WTC11 (cell line): ENCODE measurements at regions not wholly inside any gene's neighbourhood (a gene's known extent, or its start where the extent isn't known, plus 50 kb on each side); places are given as distances from the start of the nearest gene placed in this dataset.

ENCODE experiments used
- ATAC-seq: fragments of 200-7000 bp; cut with Tn5 transposase; 2 replicates; pipeline ENCODE4 v1.10.0; 2021; ENCODE audit warnings: mild to moderate bottlenecking, moderate library complexity
- CTCF ChIA-PET: fragments of 300-600 bp; sonication (Branson Sonifier 250); formaldehyde crosslinking; loops from one replicate; lab custom pipeline; 2021; ENCODE audit warnings: antibody characterized with exemption; lab: Charles Lee
- POLR2A ChIA-PET: fragments of 350-600 bp; sonication (Branson Sonifier 250); formaldehyde crosslinking; loops from one replicate; lab custom pipeline; 2021; ENCODE audit warnings: antibody characterized with exemption; lab: Charles Lee
- DNase-seq: peaks from one replicate; pipeline ENCODE4 v3.0.0; 2021; ENCODE audit warnings: low spot score
- H3K27ac Mint-ChIP-seq: 2 replicates; pipeline ENCODE4 v1.8.0; 2021; ENCODE audit warnings: mixed read lengths
- H3K27me3 Mint-ChIP-seq: 2 replicates; pipeline ENCODE4 v1.8.0; 2021; ENCODE audit warnings: low read depth, mild to moderate bottlenecking, moderate library complexity, mixed read lengths
- H3K36me3 Mint-ChIP-seq: 2 replicates; pipeline ENCODE4 v1.8.0; 2021; ENCODE audit warnings: mixed read lengths
- H3K4me1 Mint-ChIP-seq: 2 replicates; pipeline ENCODE4 v1.8.0; 2022; ENCODE audit warnings: mixed read lengths
- H3K4me3 Mint-ChIP-seq: 2 replicates; pipeline ENCODE4 v1.8.0; 2021; ENCODE audit warnings: mild to moderate bottlenecking, moderate library complexity, mixed read lengths
- H3K9me3 Mint-ChIP-seq: 2 replicates; pipeline ENCODE4 v1.8.0; 2021; ENCODE audit warnings: mixed read lengths
- CBFB ChIP-seq: sonication (generic); formaldehyde crosslinking; IDR thresholded peaks from 2 replicates; pipeline ENCODE4 v1.8.1; 2022; ENCODE audit warnings: mild to moderate bottlenecking, low read depth, missing genetic modification reagents
- FOXJ3 ChIP-seq: sonication (generic); formaldehyde crosslinking; IDR thresholded peaks from 2 replicates; pipeline ENCODE4 v1.9.0; 2021; ENCODE audit warnings: missing genetic modification reagents, mild to moderate bottlenecking, borderline replicate concordance
- FOXK1 ChIP-seq: sonication (generic); formaldehyde crosslinking; IDR thresholded peaks from 2 replicates; pipeline ENCODE4 v1.8.0; 2022; ENCODE audit warnings: mild to moderate bottlenecking, moderate library complexity, missing genetic modification reagents
- JAZF1 ChIP-seq: fragments of 250-450 bp; sonication (Bioruptor Pico); IDR thresholded peaks from 2 replicates; pipeline ENCODE4 v1.9.0; 2021; ENCODE audit warnings: moderate library complexity, mild to moderate bottlenecking, inconsistent platforms
- NR3C1 ChIP-seq: sonication (generic); formaldehyde crosslinking; conservative IDR thresholded peaks from 2 replicates; pipeline ENCODE4 v1.8.1; 2023; ENCODE audit warnings: low read depth, mild to moderate bottlenecking, missing genetic modification reagents
- OVOL2 ChIP-seq: fragments of 250-450 bp; sonication (Bioruptor Pico); IDR thresholded peaks from 2 replicates; pipeline ENCODE4 v1.9.0; 2021; ENCODE audit warnings: mild to moderate bottlenecking, borderline replicate concordance
- RORB ChIP-seq: fragments of 250-450 bp; sonication (Bioruptor Pico); IDR thresholded peaks from 2 replicates; pipeline ENCODE4 v1.9.0; 2021; ENCODE audit warnings: mild to moderate bottlenecking
- SMAD4 ChIP-seq: sonication (generic); formaldehyde crosslinking; IDR thresholded peaks from 2 replicates; pipeline ENCODE4 v1.8.0; 2022; ENCODE audit warnings: mild to moderate bottlenecking, missing genetic modification reagents
- SP1 ChIP-seq: sonication (generic); formaldehyde crosslinking; conservative IDR thresholded peaks from 2 replicates; pipeline ENCODE4 v1.8.1; 2022; ENCODE audit warnings: missing genetic modification reagents
- ZNF219 ChIP-seq: sonication (generic); formaldehyde crosslinking; IDR thresholded peaks from 2 replicates; pipeline ENCODE4 v1.8.0; 2023; ENCODE audit warnings: missing genetic modification reagents, mild to moderate bottlenecking, borderline replicate concordance
- ZNF423 ChIP-seq: fragments of 250-450 bp; sonication (Bioruptor Pico); IDR thresholded peaks from 2 replicates; pipeline ENCODE4 v2.1.2; 2022; ENCODE audit warnings: mild to moderate bottlenecking, moderate library complexity
- TF ChIP-seq, protein P1 (sequence below): sonication (generic); formaldehyde crosslinking; IDR thresholded peaks from 2 replicates; pipeline ENCODE4 v1.8.1; 2023; ENCODE audit warnings: mild to moderate bottlenecking, missing genetic modification reagents, borderline replicate concordance
- TF ChIP-seq, protein P2 (sequence below): fragments of 250-450 bp; sonication (Bioruptor Pico); IDR thresholded peaks from 2 replicates; pipeline ENCODE4 v1.8.0; 2021; ENCODE audit warnings: mild to moderate bottlenecking
- TF ChIP-seq, protein P3 (sequence below): fragments of 250-450 bp; sonication (Bioruptor Pico); IDR thresholded peaks from 2 replicates; pipeline ENCODE4 v1.9.0; 2021; ENCODE audit warnings: moderate library complexity, mild to moderate bottlenecking, inconsistent platforms, borderline replicate concordance
- TF ChIP-seq, protein P4 (sequence below): sonication (generic); formaldehyde crosslinking; IDR thresholded peaks from 2 replicates; pipeline ENCODE4 v1.8.0; 2023; ENCODE audit warnings: missing genetic modification reagents, mild to moderate bottlenecking, borderline replicate concordance
- TF ChIP-seq, protein P5 (sequence below): fragments of 200-600 bp; IDR thresholded peaks from 2 replicates; pipeline ENCODE4 v1.8.0; 2022; ENCODE audit warnings: antibody characterized with exemption
- TF ChIP-seq, protein P6 (sequence below): fragments of 250-450 bp; sonication (Bioruptor Pico); IDR thresholded peaks from 2 replicates; pipeline ENCODE4 v2.1.2; 2022; ENCODE audit warnings: mild to moderate bottlenecking, moderate library complexity
- TF ChIP-seq, protein P7 (sequence below): fragments of 250-450 bp; sonication (Bioruptor Pico); IDR thresholded peaks from 2 replicates; pipeline ENCODE4 v1.9.0; 2021; ENCODE audit warnings: mild to moderate bottlenecking

DNA sequence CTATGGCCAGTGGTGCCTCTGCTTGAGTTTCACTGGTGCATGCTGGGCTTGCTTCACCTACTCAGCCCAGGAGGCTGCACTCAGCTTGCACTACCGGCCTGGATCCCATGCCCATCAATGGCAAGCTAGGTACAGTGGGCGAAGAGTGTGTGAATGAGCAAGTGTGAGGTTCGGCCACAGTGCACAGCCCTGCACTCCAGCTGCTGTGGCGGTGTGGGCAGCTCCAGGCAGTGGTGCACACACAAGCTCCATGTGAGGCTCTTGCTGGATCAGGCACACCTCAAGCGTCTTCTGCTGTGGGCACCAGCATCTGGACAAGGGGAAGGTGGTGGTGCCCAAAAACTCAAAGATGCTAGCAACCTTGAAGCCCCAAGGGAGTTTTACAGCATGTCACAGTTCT, 820.9 kb upstream of the LCORL start (continued):
- TF ChIP-seq, protein P1, sequence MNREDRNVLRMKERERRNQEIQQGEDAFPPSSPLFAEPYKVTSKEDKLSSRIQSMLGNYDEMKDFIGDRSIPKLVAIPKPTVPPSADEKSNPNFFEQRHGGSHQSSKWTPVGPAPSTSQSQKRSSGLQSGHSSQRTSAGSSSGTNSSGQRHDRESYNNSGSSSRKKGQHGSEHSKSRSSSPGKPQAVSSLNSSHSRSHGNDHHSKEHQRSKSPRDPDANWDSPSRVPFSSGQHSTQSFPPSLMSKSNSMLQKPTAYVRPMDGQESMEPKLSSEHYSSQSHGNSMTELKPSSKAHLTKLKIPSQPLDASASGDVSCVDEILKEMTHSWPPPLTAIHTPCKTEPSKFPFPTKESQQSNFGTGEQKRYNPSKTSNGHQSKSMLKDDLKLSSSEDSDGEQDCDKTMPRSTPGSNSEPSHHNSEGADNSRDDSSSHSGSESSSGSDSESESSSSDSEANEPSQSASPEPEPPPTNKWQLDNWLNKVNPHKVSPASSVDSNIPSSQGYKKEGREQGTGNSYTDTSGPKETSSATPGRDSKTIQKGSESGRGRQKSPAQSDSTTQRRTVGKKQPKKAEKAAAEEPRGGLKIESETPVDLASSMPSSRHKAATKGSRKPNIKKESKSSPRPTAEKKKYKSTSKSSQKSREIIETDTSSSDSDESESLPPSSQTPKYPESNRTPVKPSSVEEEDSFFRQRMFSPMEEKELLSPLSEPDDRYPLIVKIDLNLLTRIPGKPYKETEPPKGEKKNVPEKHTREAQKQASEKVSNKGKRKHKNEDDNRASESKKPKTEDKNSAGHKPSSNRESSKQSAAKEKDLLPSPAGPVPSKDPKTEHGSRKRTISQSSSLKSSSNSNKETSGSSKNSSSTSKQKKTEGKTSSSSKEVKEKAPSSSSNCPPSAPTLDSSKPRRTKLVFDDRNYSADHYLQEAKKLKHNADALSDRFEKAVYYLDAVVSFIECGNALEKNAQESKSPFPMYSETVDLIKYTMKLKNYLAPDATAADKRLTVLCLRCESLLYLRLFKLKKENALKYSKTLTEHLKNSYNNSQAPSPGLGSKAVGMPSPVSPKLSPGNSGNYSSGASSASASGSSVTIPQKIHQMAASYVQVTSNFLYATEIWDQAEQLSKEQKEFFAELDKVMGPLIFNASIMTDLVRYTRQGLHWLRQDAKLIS (CRISPR knock-in tag), result no peak
- no peak for TF ChIP-seq OVOL2
- TF ChIP-seq ZNF219 (CRISPR knock-in tag), result no peak
- TF ChIP-seq, protein P2, sequence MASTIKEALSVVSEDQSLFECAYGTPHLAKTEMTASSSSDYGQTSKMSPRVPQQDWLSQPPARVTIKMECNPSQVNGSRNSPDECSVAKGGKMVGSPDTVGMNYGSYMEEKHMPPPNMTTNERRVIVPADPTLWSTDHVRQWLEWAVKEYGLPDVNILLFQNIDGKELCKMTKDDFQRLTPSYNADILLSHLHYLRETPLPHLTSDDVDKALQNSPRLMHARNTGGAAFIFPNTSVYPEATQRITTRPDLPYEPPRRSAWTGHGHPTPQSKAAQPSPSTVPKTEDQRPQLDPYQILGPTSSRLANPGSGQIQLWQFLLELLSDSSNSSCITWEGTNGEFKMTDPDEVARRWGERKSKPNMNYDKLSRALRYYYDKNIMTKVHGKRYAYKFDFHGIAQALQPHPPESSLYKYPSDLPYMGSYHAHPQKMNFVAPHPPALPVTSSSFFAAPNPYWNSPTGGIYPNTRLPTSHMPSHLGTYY, result no peak

DNA sequence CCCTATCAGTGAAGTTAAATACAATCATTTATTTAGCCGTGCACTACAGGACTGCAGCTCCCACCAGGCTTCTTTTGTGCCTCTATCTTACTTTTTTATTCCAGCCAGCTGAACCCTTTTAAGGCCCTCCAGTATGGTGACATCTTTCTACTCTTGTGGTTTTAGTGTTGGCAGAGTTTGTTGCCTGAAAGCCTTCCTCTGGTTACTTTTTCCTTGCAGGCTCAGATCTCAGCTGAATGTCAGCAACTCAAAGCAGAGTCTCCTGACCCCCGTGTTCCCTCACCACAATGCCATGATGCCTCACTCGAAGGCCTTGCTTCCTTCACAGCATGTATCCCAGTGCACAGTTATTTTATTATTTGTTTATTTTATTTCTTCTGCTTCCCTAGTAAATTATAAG, 818.9 kb upstream of the LCORL start:
- ATAC-seq (no peak), DNase-seq (no peak)
- Mint-ChIP-seq H3K36me3 (peaks cover 29% of the 10 kb centered on the region), H3K4me1 (no peaks in the 10 kb centered on the region), H3K27ac (no peak overlapping the region), H3K27me3 (peaks cover 6% of the 10 kb centered on the region), H3K4me3 (no peak overlapping the region), H3K9me3 (peaks cover 40% of the 10 kb centered on the region)
- POLR2A ChIA-PET, result no interaction called here
- CTCF ChIA-PET, result no interaction called here
- TF ChIP-seq FOXJ3 (CRISPR knock-in tag) (no peak), SMAD4 (CRISPR knock-in tag) (no peak), JAZF1 (CRISPR knock-in tag) (no peak), FOXK1 (CRISPR knock-in tag) (no peak), RORB (CRISPR knock-in tag) (no peak), SP1 (no peak), CBFB (CRISPR knock-in tag) (no peak), NR3C1 (CRISPR knock-in tag) (no peak), ZNF219 (CRISPR knock-in tag) (no peak), ZNF423 (CRISPR knock-in tag) (no peak)
- TF ChIP-seq, protein P3, sequence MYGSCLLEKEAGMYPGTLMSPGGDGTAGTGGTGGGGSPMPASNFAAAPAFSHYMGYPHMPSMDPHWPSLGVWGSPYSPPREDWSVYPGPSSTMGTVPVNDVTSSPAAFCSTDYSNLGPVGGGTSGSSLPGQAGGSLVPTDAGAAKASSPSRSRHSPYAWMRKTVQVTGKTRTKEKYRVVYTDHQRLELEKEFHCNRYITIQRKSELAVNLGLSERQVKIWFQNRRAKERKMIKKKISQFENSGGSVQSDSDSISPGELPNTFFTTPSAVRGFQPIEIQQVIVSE, result no peak
- TF ChIP-seq, protein P4, sequence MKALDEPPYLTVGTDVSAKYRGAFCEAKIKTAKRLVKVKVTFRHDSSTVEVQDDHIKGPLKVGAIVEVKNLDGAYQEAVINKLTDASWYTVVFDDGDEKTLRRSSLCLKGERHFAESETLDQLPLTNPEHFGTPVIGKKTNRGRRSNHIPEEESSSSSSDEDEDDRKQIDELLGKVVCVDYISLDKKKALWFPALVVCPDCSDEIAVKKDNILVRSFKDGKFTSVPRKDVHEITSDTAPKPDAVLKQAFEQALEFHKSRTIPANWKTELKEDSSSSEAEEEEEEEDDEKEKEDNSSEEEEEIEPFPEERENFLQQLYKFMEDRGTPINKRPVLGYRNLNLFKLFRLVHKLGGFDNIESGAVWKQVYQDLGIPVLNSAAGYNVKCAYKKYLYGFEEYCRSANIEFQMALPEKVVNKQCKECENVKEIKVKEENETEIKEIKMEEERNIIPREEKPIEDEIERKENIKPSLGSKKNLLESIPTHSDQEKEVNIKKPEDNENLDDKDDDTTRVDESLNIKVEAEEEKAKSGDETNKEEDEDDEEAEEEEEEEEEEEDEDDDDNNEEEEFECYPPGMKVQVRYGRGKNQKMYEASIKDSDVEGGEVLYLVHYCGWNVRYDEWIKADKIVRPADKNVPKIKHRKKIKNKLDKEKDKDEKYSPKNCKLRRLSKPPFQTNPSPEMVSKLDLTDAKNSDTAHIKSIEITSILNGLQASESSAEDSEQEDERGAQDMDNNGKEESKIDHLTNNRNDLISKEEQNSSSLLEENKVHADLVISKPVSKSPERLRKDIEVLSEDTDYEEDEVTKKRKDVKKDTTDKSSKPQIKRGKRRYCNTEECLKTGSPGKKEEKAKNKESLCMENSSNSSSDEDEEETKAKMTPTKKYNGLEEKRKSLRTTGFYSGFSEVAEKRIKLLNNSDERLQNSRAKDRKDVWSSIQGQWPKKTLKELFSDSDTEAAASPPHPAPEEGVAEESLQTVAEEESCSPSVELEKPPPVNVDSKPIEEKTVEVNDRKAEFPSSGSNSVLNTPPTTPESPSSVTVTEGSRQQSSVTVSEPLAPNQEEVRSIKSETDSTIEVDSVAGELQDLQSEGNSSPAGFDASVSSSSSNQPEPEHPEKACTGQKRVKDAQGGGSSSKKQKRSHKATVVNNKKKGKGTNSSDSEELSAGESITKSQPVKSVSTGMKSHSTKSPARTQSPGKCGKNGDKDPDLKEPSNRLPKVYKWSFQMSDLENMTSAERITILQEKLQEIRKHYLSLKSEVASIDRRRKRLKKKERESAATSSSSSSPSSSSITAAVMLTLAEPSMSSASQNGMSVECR, result no peak
- TF ChIP-seq, protein P5, sequence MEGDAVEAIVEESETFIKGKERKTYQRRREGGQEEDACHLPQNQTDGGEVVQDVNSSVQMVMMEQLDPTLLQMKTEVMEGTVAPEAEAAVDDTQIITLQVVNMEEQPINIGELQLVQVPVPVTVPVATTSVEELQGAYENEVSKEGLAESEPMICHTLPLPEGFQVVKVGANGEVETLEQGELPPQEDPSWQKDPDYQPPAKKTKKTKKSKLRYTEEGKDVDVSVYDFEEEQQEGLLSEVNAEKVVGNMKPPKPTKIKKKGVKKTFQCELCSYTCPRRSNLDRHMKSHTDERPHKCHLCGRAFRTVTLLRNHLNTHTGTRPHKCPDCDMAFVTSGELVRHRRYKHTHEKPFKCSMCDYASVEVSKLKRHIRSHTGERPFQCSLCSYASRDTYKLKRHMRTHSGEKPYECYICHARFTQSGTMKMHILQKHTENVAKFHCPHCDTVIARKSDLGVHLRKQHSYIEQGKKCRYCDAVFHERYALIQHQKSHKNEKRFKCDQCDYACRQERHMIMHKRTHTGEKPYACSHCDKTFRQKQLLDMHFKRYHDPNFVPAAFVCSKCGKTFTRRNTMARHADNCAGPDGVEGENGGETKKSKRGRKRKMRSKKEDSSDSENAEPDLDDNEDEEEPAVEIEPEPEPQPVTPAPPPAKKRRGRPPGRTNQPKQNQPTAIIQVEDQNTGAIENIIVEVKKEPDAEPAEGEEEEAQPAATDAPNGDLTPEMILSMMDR, result no peak
- TF ChIP-seq, protein P6, sequence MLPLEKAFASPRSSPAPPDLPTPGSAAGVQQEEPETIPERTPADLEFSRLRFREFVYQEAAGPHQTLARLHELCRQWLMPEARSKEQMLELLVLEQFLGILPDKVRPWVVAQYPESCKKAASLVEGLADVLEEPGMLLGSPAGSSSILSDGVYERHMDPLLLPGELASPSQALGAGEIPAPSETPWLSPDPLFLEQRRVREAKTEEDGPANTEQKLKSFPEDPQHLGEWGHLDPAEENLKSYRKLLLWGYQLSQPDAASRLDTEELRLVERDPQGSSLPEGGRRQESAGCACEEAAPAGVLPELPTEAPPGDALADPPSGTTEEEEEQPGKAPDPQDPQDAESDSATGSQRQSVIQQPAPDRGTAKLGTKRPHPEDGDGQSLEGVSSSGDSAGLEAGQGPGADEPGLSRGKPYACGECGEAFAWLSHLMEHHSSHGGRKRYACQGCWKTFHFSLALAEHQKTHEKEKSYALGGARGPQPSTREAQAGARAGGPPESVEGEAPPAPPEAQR (CRISPR knock-in tag), result no peak
- TF ChIP-seq, protein P7, sequence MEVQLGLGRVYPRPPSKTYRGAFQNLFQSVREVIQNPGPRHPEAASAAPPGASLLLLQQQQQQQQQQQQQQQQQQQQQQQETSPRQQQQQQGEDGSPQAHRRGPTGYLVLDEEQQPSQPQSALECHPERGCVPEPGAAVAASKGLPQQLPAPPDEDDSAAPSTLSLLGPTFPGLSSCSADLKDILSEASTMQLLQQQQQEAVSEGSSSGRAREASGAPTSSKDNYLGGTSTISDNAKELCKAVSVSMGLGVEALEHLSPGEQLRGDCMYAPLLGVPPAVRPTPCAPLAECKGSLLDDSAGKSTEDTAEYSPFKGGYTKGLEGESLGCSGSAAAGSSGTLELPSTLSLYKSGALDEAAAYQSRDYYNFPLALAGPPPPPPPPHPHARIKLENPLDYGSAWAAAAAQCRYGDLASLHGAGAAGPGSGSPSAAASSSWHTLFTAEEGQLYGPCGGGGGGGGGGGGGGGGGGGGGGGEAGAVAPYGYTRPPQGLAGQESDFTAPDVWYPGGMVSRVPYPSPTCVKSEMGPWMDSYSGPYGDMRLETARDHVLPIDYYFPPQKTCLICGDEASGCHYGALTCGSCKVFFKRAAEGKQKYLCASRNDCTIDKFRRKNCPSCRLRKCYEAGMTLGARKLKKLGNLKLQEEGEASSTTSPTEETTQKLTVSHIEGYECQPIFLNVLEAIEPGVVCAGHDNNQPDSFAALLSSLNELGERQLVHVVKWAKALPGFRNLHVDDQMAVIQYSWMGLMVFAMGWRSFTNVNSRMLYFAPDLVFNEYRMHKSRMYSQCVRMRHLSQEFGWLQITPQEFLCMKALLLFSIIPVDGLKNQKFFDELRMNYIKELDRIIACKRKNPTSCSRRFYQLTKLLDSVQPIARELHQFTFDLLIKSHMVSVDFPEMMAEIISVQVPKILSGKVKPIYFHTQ, result no peak
